ENCODE measurements at regions not wholly inside any gene's neighbourhood (a gene's known extent, or its start where the extent isn't known, plus 50 kb on each side); places are given as distances from the start of the nearest gene placed in this dataset.

DNA sequence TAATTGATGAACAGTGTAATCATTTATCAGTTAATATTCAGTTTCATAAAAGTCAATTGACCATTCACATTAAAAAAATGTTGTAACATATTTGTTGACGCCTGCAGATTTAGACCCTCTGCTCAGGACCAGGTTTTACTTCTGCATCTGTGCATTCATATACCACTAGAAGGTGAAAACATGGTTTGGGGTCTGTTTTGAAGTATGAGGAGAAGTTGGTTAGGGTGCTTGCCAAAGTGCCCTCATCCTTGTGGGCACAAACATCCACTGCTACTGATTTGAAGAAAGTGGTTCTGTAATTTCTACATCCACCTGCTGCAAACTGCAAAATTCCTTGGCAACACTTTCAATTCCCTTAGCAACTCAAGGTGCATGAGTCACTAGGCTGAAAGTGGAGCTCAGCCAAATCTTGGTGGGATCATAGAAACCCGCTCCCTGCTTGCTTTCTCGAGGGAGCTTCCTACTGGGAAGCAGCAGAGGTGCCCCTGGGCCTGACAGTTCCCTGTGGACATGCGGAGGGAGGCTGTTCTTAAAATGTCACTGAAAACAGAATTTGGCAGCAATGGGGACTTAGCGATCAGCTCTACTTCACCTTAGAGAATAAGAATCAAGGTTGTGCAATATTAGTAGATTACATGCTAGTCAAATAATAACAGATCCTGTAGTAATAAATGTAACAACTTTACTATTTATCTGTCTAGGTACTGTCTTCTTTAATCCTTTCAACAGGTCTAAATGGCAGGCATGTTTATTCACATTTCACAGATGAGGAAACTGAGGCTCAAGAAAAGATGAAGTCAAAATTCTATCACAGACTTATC is 301.0 kb upstream of the TBL1XR1 start:
- no peak for TF ChIP-seq POLR2AphosphoS5 (IDR thresholded peaks at IDR 0.05)
- TF ChIP-seq, protein P1, sequence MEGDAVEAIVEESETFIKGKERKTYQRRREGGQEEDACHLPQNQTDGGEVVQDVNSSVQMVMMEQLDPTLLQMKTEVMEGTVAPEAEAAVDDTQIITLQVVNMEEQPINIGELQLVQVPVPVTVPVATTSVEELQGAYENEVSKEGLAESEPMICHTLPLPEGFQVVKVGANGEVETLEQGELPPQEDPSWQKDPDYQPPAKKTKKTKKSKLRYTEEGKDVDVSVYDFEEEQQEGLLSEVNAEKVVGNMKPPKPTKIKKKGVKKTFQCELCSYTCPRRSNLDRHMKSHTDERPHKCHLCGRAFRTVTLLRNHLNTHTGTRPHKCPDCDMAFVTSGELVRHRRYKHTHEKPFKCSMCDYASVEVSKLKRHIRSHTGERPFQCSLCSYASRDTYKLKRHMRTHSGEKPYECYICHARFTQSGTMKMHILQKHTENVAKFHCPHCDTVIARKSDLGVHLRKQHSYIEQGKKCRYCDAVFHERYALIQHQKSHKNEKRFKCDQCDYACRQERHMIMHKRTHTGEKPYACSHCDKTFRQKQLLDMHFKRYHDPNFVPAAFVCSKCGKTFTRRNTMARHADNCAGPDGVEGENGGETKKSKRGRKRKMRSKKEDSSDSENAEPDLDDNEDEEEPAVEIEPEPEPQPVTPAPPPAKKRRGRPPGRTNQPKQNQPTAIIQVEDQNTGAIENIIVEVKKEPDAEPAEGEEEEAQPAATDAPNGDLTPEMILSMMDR (IDR thresholded peaks at IDR 0.05) = no peak

All from breast epithelium (tissue), 3 donors.